ENCODE measurements at regions not wholly inside any gene's neighbourhood (a gene's known extent, or its start where the extent isn't known, plus 50 kb on each side); places are given as distances from the start of the nearest gene placed in this dataset.
A peak's percentile ranks its signal among the peaks of the same experiment; 100 is the strongest.

DNA sequence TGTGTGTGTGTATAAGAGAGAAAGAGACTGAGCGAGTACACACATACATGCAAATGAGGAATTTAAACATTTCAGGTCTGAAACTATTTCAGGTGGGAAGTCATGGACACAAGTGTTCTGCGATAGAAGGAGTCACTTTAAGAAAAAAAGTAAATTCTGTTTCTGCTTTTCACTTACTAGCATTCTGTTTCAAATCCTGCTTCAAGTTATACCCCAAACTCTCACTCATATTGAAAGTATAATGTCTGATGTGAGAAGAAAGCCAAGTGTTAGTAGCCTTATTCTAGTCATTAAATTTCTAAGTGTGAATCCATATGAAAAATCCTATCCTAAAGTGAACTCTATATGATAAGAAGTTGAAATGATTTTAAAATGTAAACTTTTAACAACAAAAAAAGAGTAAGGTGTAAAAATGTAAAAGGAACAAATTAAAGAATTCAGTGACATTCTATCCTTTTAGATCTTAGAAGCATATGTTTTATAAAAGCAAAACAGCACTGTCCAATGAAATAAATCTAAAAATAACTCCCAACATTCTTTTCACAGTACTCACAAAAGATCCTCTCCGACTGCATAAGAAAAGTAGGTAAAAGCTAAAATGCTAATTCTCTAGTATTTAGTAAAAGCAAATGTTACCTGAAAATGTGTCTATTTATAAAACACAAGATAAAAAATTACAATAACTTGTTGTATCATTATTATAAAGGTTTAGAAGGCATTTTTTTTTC is 570.6 kb downstream of the ZEB2 start:
- H3K27ac ChIP-seq: no peak overlapping the region
- no peak for DNase-seq (ENCODE audit: low spot score)
- TF ChIP-seq, protein P1, sequence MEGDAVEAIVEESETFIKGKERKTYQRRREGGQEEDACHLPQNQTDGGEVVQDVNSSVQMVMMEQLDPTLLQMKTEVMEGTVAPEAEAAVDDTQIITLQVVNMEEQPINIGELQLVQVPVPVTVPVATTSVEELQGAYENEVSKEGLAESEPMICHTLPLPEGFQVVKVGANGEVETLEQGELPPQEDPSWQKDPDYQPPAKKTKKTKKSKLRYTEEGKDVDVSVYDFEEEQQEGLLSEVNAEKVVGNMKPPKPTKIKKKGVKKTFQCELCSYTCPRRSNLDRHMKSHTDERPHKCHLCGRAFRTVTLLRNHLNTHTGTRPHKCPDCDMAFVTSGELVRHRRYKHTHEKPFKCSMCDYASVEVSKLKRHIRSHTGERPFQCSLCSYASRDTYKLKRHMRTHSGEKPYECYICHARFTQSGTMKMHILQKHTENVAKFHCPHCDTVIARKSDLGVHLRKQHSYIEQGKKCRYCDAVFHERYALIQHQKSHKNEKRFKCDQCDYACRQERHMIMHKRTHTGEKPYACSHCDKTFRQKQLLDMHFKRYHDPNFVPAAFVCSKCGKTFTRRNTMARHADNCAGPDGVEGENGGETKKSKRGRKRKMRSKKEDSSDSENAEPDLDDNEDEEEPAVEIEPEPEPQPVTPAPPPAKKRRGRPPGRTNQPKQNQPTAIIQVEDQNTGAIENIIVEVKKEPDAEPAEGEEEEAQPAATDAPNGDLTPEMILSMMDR (IDR thresholded peaks at IDR 0.05): no peak
- H3K4me3 ChIP-seq: no peak overlapping the region

DNA sequence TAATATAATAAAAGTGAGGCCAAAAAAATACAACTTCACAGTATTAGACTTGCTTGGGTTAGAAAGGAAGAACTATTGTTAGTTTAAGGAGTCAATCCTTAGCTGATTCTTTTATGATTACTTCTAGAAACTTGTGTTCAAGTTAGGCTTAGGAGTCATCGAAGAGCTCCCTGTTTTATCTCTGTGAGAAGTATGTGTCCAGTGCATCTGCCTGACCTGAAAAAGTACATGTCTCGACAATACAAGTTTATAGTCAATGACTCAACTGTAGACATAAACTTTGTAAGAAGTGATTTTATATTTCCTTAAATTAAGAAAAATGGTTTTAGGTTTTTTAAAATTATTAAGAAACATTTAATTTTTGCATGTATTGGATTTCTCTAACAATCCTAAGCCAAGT is 571.2 kb downstream of the ZEB2 start:
- Histone ChIP-seq H3K4me3 (no peak overlapping the region), H3K27ac (no peak overlapping the region)
- no peak for DNase-seq (ENCODE audit: low spot score)
- TF ChIP-seq, protein P1 (IDR thresholded peaks at IDR 0.05): no peak

DNA sequence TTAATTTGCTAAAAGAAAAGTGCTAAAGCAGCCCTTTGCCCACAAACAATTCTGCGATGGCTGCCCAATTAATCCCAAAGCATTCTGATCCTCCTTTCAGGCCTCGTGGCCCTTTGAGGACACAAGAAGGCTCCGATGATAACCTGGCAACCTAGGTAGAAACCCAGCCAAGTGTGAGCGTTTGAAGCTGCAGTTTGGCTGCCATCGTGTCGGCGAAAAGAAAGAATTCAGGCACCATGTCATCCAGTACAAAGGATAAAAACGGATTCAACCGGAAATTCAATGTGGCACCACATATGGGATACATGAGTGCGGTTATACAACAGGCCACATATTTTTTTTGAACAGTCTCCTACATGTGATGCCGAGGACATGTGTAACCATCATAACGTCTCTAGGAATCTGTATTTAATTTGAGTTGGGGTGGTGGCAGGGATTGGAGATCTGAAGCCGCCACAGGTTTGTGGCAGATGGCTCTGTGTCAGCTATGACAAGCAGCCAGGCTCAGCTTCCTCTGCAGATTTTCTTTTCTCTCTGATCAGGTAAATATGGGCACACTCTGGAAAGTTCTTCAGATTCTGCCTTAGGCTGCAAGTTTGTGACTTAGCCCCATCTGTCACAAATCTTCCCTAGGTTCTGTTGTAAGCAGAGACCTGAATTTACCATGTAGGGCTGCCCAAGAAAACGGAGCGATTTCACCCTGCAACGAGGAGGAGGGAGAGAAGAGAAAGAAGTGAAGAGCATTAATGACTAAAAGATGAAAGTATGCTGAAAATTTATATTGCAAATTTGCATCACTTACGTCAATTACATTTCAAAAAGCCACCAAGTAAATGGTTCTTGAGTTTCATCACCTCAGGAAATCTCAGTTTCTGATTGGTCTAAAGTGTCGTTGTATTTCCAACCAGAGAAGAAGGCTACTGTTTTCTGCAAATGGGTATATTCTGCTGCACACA is 573.2 kb downstream of the ZEB2 start:
- Histone ChIP-seq H3K4me3 (no peak overlapping the region), H3K27ac (no peak overlapping the region)
- DNase-seq (ENCODE audit: low spot score): no peak
- TF ChIP-seq, protein P1 (IDR thresholded peaks at IDR 0.05): no peak

DNA sequence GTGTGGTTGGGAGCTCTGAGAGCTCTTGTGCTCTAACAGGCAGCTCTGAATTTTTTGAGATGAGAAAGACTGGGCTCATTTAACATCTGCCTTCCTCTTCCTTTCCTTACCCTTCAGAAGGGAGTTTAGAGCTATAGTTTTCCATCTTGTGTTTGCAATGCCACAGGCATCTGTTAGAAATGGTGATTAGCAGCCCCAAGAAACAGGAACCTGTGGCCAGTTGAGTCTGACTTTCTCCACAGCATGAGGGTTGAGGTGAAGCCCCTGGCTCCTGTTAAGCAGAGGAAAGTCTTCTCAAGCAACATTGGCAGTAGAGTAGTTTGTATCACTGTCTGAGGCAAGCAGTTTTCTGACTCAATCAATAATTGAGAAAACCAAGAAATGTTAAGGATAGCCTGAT is 577.4 kb downstream of the ZEB2 start:
- no peak for DNase-seq (ENCODE audit: low spot score)
- Histone ChIP-seq H3K27ac (no peak overlapping the region), H3K4me3 (no peak overlapping the region)
- TF ChIP-seq, protein P1 (IDR thresholded peaks at IDR 0.05): no peak

DNA sequence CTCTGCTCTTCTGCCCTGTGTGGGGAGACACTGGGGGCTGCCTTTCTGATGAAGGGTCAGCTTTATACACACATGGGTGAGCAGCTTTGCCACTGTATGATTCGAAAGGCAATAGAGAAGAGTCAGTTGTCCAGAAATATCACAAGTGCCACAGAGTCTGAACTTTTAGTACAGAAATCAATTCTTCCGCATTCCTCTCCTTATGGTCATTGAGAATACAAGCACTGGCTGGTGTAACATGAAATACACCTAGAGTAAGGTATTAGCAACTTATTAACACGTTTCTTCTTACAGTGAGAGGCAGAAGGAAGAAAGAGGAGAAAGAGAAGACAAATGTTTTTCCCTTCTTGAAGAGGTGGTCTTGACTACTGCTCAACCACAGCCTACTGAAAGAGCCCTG is 579.2 kb downstream of the ZEB2 start:
- TF ChIP-seq, protein P1 (IDR thresholded peaks at IDR 0.05): no peak

DNA sequence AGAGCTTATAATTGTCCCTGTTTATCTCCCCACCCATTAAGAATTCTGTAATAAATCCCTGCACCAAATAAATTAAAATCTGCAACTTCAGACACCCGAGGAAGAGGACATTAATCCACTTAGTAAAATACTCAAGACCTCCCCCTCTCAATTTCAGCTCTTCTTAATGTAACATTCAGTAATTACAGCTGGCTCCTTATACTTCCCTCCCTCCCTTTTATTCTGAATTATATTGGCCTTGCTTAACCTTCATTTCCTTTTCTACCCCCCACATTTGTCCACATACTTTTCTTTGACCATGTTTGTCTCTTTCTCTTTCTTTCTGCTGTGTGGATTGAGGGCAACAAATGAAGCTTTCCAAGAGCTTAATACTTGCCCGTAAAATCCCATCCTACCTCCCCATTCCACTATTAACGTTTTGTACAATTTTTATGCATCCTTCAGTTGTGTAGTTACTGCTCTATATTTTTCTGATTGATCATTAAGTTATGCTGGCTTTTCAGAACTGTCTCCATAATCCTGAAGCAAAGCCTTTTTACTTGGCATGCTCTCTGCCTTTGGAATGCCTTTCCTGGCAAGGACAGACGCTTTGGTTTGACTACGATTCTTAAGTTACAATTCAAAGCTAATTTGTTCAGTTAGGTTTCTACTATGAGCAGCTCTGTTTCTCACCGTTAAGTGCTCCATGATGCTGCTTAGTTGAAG is 580.1 kb downstream of the ZEB2 start:
- no peak for DNase-seq (ENCODE audit: low spot score)
- peak overlapping the region; percentile 41 for H3K4me3 ChIP-seq
- peak overlapping the region; percentile 3 to 70 for H3K27ac ChIP-seq
- TF ChIP-seq, protein P1 (IDR thresholded peaks at IDR 0.05): no peak

More for the DNA sequence above, 579.2 kb downstream of the ZEB2 start:
- Histone ChIP-seq H3K27ac (peak overlapping the region in 1 of 2 donors; percentile 26), H3K4me3 (no peak overlapping the region)
- no peak for DNase-seq (ENCODE audit: low spot score)

Data from coronary artery (tissue), 2 donors.